Subcutaneous abdominal adipose tissue (tissue), 5 donors: ENCODE measurements at regions not wholly inside any gene's neighbourhood (a gene's known extent, or its start where the extent isn't known, plus 50 kb on each side); places are given as distances from the start of the nearest gene placed in this dataset.
"Not testable (repeated sequence)": the region's sequence is repeated elsewhere in the genome, so short reads cannot be mapped to it uniquely, and the experiment has no call there.

ENCODE experiments used
- H3K27ac ChIP-seq: one replicate; pipeline ENCODE4 v1.7.0; 2013; ENCODE audit warnings: low read depth, mild to moderate bottlenecking, inconsistent platforms, low read length, moderate library complexity
- H3K27me3 ChIP-seq, 5 donors: one replicate each; pipeline ENCODE4 v1.7.0; 2013; ENCODE audit warnings: low read length in 5 of 5, inconsistent platforms in 1 of 5; ENCODE audit not compliant: control insufficient read depth in 5 of 5, insufficient read depth in 4 of 5
- H3K36me3 ChIP-seq, 5 donors: one replicate each; pipeline ENCODE4 v1.7.0; 2013; ENCODE audit warnings: low read length in 5 of 5; ENCODE audit not compliant: control insufficient read depth in 5 of 5, insufficient read depth in 5 of 5
- H3K4me1 ChIP-seq, 5 donors: one replicate each; pipeline ENCODE4 v1.7.0; 2013; ENCODE audit warnings: low read length in 5 of 5, mild to moderate bottlenecking in 3 of 5, moderate library complexity in 1 of 5; ENCODE audit not compliant: control insufficient read depth in 5 of 5, insufficient read depth in 5 of 5
- H3K4me3 ChIP-seq, 5 donors: one replicate each; pipeline ENCODE4 v1.7.0; 2013; ENCODE audit warnings: low read length in 5 of 5, low read depth in 1 of 5
- H3K9ac ChIP-seq, 5 donors: one replicate each; pipeline ENCODE4 v1.7.0; 2013; ENCODE audit warnings: low read length in 5 of 5, mild to moderate bottlenecking in 4 of 5, moderate library complexity in 3 of 5
- H3K9me3 ChIP-seq, 5 donors: one replicate each; pipeline ENCODE4 v1.7.0; 2013; ENCODE audit warnings: low read length in 5 of 5; ENCODE audit not compliant: control insufficient read depth in 5 of 5
- donor health status: healthy.
- donor health status: healthy.
- donor health status: healthy.
- donor health status: healthy.
- donor health status: healthy.

DNA sequence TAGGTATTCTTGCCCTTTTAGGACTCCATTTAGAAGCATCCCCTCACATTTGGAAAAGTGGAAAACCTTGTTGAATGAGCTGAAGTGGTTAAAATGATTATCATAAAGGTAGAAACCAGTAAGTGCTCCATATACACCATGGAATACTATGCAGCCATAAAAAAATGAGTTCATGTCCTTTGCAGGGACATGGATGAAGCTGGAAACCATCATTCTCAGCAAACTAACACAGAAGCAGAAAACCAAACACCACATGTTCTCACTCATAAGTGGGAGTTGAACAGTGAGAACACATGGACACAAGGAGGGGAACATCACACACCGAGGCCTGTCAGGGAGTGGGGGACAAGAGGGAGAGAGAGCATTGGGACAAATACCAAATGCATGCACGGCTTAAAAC is 103.8 kb upstream of the GRK3 start:
- H3K4me3 ChIP-seq, H3K27ac ChIP-seq, H3K9ac ChIP-seq, H3K9me3 ChIP-seq, H3K4me1 ChIP-seq, H3K27me3 ChIP-seq: not testable (repeated sequence)
- peaks cover 4 to 58% (median 40%) of the 10 kb centered on the region in 5 donors for H3K36me3 ChIP-seq

- Histone ChIP-seq H3K9ac (no peak overlapping the region), H3K4me3 (no peak overlapping the region), H3K27ac (no peak overlapping the region), H3K4me1 (peaks cover 0 to 2% (median 0%) of the 10 kb centered on the region in 5 donors), H3K27me3 (no peaks in the 10 kb centered on the region), H3K36me3 (peaks cover 4 to 56% (median 40%) of the 10 kb centered on the region in 5 donors), H3K9me3 (no peaks in the 10 kb centered on the region)
These were observed 103.2 kb upstream of the GRK3 start for GRCh38 chr22:25461301-25461700.

GRCh38 chr22:25462474-25463346 is 101.8 kb upstream of the GRK3 start:
- not testable (repeated sequence) for H3K4me1 ChIP-seq, H3K27me3 ChIP-seq, H3K9me3 ChIP-seq, H3K9ac ChIP-seq, H3K4me3 ChIP-seq, H3K27ac ChIP-seq
- H3K36me3 ChIP-seq = peaks cover 4 to 44% (median 35%) of the 10 kb centered on the region in 5 donors

DNA sequence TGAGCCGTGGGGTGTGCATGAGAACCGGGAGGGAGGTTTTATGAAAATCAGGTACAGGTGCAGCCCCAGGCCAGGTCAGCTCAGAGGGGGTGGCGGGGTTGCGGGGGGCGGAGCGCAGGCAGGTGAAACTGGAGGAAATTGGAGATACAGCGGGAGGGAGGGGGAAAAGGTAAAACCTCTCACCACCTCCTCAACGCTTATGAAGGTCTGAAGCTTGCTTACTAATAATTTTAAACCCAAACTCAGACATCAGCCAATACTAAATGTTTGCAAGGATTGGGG is 101.2 kb upstream of the GRK3 start:
- H3K27me3 ChIP-seq, H3K9me3 ChIP-seq, H3K4me3 ChIP-seq, H3K27ac ChIP-seq, H3K4me1 ChIP-seq, H3K9ac ChIP-seq: not testable (repeated sequence)
- peaks cover 4 to 40% (median 35%) of the 10 kb centered on the region in 5 donors for H3K36me3 ChIP-seq

DNA sequence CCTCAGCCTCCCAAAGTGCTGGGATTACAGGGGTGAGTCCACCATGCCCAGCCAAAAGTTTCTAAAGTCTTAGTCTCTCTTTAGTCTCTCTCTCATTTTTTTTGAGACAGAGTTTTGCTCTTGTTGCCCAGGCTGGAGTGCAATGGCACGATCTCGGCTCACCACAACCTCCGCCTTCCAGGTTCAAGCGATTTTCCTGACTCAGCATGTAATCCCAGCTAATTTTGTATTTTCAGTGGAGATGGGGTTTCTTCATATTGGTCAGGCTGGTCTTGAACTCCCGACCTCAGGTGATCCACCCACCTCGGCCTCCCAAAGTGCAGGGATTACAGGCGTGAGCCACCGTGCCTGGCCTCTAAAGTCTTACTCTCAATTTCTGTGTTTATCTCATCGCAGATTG is 100.1 kb upstream of the GRK3 start:
- H3K9me3 ChIP-seq, H3K27me3 ChIP-seq, H3K4me1 ChIP-seq, H3K4me3 ChIP-seq, H3K27ac ChIP-seq, H3K9ac ChIP-seq: not testable (repeated sequence)
- peaks cover 4 to 31% (median 26%) of the 10 kb centered on the region in 5 donors for H3K36me3 ChIP-seq

DNA sequence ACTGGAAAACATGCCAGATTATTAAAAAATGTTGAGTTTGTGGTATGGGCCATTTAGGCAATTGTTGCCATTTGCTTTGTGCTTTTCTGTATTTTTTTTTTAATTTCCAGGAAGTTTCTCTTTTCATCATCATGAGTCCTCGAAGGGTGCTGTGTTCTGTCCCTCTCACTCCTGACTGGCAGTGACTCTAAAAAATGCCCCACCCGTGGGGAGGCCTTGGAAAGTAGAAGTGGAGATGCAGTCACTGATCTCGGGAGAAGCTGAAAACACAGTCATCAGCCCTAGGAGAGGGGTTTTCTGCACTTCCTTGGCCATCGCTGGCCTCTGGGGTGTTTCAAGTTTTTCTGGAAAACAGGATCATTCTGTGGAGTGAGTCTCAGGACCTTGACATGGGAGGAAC is 98.5 kb upstream of the GRK3 start:
- no peak overlapping the region for H3K9ac ChIP-seq
- H3K9me3 ChIP-seq = no peaks in the 10 kb centered on the region
- H3K4me1 ChIP-seq = peaks cover 0 to 2% (median 0%) of the 10 kb centered on the region in 5 donors
- no peaks in the 10 kb centered on the region for H3K27me3 ChIP-seq
- H3K36me3 ChIP-seq = peaks cover 0 to 17% (median 13%) of the 10 kb centered on the region in 5 donors
- H3K4me3 ChIP-seq = no peak overlapping the region
- H3K27ac ChIP-seq = no peak overlapping the region

DNA sequence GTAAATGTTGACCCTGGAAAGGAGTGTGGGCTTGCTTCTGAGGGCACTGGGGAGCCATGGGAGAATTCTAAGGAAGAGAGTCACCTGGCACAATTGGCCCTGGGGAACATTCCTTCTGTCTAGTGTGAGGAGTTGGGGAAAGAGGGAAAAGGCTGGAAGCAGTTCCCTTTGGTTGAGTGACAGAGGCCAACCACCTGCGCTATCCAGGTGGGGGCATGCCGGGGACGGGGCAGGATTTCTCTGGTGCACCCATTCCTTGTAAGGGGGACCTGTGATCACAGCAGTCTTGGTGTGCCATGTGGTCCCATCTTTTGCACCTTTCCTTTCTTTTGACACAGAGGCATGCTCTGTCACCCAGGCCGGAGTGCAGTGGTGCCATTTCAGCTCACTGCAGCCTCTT is 92.1 kb upstream of the GRK3 start:
- no peak overlapping the region for H3K4me3 ChIP-seq
- peaks cover 0 to 3% (median 0%) of the 10 kb centered on the region in 5 donors for H3K36me3 ChIP-seq
- H3K27ac ChIP-seq = no peak overlapping the region
- peaks cover 2 to 11% (median 10%) of the 10 kb centered on the region in 5 donors for H3K4me1 ChIP-seq
- H3K27me3 ChIP-seq = no peaks in the 10 kb centered on the region
- no peak overlapping the region for H3K9ac ChIP-seq
- peaks cover 0 to 3% (median 1%) of the 10 kb centered on the region in 5 donors for H3K9me3 ChIP-seq

GRCh38 chr22:25475257-25476022 is 89.0 kb upstream of the GRK3 start:
- Histone ChIP-seq H3K9me3 (peaks cover 0 to 8% (median 5%) of the 10 kb centered on the region in 5 donors), H3K4me1 (peaks cover 2 to 21% (median 11%) of the 10 kb centered on the region in 5 donors), H3K4me3 (peak overlapping the region in 2 of 5 donors; percentile 3 to 16), H3K27ac (no peak overlapping the region), H3K36me3 (peaks cover 0 to 7% (median 0%) of the 10 kb centered on the region in 5 donors), H3K27me3 (no peaks in the 10 kb centered on the region), H3K9ac (no peak overlapping the region)

DNA sequence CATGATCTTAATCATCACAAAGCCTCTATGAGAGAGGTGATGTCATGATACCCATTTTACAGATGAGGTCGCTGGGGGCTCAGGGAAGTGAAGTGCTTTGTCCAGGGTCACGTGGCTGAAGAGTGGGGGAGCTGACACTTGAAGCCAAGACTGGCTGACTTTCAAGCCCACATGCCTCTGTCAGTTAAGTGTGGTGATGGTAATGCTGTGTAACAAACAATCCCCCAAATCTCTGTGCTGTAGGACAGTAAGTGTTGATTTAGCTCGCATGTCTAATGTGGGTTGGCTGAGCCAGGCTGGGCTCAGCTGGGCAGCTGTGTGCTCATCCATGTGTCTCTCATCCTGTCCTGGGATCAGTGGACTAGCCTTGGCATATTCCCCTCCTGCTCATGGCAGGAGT is 87.1 kb upstream of the GRK3 start:
- Histone ChIP-seq H3K9me3 (peaks cover 0 to 8% (median 5%) of the 10 kb centered on the region in 5 donors), H3K4me1 (peaks cover 2 to 21% (median 11%) of the 10 kb centered on the region in 5 donors), H3K27me3 (no peaks in the 10 kb centered on the region), H3K36me3 (peaks cover 0 to 18% (median 0%) of the 10 kb centered on the region in 5 donors), H3K9ac (no peak overlapping the region), H3K27ac (no peak overlapping the region), H3K4me3 (no peak overlapping the region)

- Histone ChIP-seq H3K27ac (no peak overlapping the region), H3K27me3 (no peaks in the 10 kb centered on the region), H3K4me1 (peaks cover 2 to 21% (median 11%) of the 10 kb centered on the region in 5 donors), H3K36me3 (peaks cover 0 to 21% (median 0%) of the 10 kb centered on the region in 5 donors), H3K9me3 (peaks cover 0 to 8% (median 5%) of the 10 kb centered on the region in 5 donors), H3K9ac (no peak overlapping the region), H3K4me3 (no peak overlapping the region)
These were observed 86.4 kb upstream of the GRK3 start for GRCh38 chr22:25478111-25478510.
